GM12878 (cell line): ENCODE measurements at regions not wholly inside any gene's neighbourhood (a gene's known extent, or its start where the extent isn't known, plus 50 kb on each side); places are given as distances from the start of the nearest gene placed in this dataset.
"Not testable (repeated sequence)": the region's sequence is repeated elsewhere in the genome, so short reads cannot be mapped to it uniquely, and the experiment has no call there.

Experiments used
- ATAC-seq: fragments of 200-7000 bp; cut with Tn5 transposase; 3 replicates; pipeline ENCODE4 v1.9.1; 2020; ENCODE audit warnings: mild to moderate bottlenecking, moderate library complexity
- BruUV-seq: library from RNA; stranded (reverse); fragments of 400-500 nt; replicated peaks from 2 replicates; lab custom pipeline; 2021; lab: Mats Ljungman, UMichigan
- CTCF ChIA-PET: fragments of 300-600 bp; sonication (Branson Sonifier 250); formaldehyde crosslinking; extraction: SDS; loops from one replicate; lab custom pipeline; 2021; ENCODE audit warnings: inconsistent platforms; lab: Yijun Ruan, JAX
- POLR2A ChIA-PET: fragments of 350-600 bp; formaldehyde crosslinking; extraction: SDS; loops from one replicate; lab custom pipeline; 2021; ENCODE audit warnings: inconsistent platforms; lab: Charles Lee
- RAD21 ChIA-PET: fragments of 300-600 bp; sonication (Branson Sonifier 250); formaldehyde crosslinking; loops from one replicate; lab custom pipeline; 2023; ENCODE audit warnings: antibody characterized with exemption; ENCODE audit not compliant: unreplicated experiment; lab: Charles Lee
- SMC1A ChIA-PET: fragments of 300-600 bp; sonication (Branson Sonifier 250); formaldehyde crosslinking; loops from one replicate; lab custom pipeline; 2023; ENCODE audit not compliant: unreplicated experiment, uncharacterized antibody; lab: Charles Lee
- DNase-seq: peaks from one replicate; pipeline ENCODE4 v3.0.0-alpha.2; 2011; ENCODE audit warnings: low read depth, low spot score
- FAIRE-seq: peaks from 3 replicates; lab custom pipeline; 2011; peaks lifted over from hg19 to GRCh38; lab: Jason Lieb, UNC
- H2AFZ ChIP-seq: 2 replicates; pipeline ENCODE4 v1.6.0; 2011; ENCODE audit warnings: low read depth, low read length, control low read depth; ENCODE audit not compliant: control insufficient read depth
- H3K27ac ChIP-seq: 2 replicates; pipeline ENCODE4 v1.5.1; 2011; ENCODE audit warnings: control low read depth; ENCODE audit not compliant: control insufficient read depth, insufficient read depth
- H3K27me3 ChIP-seq, 2 experiments: replicated peaks in 1 of 2; 2 replicates each; pipeline versions ENCODE4 v1.6.0 to v1.6.1; 2011; ENCODE audit warnings: low read length in 1 of 2; ENCODE audit not compliant: control insufficient read depth in 2 of 2, insufficient read depth in 2 of 2
- H3K36me3 ChIP-seq, 2 experiments: 2 replicates each; pipeline ENCODE4 v1.5.1; 2011; ENCODE audit warnings: low read length in 1 of 2; ENCODE audit not compliant: control insufficient read depth in 2 of 2, insufficient read depth in 2 of 2
- H3K4me1 ChIP-seq: 2 replicates; pipeline ENCODE4 v1.6.1; 2011; ENCODE audit warnings: mild to moderate bottlenecking, low read length, moderate library complexity, mixed read lengths; ENCODE audit not compliant: control insufficient read depth, insufficient read depth
- H3K4me2 ChIP-seq: 2 replicates; pipeline ENCODE4 v1.6.0; 2011; ENCODE audit warnings: control low read depth; ENCODE audit not compliant: control insufficient read depth, insufficient read depth
- H3K4me3 ChIP-seq: fragments of 200-600 bp; sonication (generic); 2 replicates; pipeline ENCODE4 v1.5.1; 2016
- H3K79me2 ChIP-seq: 2 replicates; pipeline ENCODE4 v1.6.0; 2011; ENCODE audit warnings: low read length; ENCODE audit not compliant: control insufficient read depth, insufficient read depth
- H3K9ac ChIP-seq: 2 replicates; pipeline ENCODE4 v1.8.0; 2011; ENCODE audit warnings: low read length, control low read depth, mixed read lengths; ENCODE audit not compliant: control insufficient read depth, insufficient read depth
- H3K9me3 ChIP-seq: replicated peaks from 3 replicates; pipeline ENCODE4 v1.5.1; 2011; ENCODE audit warnings: mild to moderate bottlenecking, low read length; ENCODE audit not compliant: control insufficient read depth, insufficient read depth
- H4K20me1 ChIP-seq: 2 replicates; pipeline ENCODE4 v1.6.0; 2011; ENCODE audit not compliant: control insufficient read depth, insufficient read depth
- BRCA1 ChIP-seq: IDR thresholded peaks from 2 replicates; pipeline ENCODE4 v1.6.1; 2011; ENCODE audit warnings: low read depth, low read length, improper control_type of control experiment
- NFXL1 ChIP-seq: fragments of 450-650 bp; IDR thresholded peaks from 2 replicates; pipeline ENCODE4 v1.6.1; 2017; ENCODE audit warnings: antibody characterized with exemption, mild to moderate bottlenecking, borderline replicate concordance
- WGBS: methylation state at CpG from one replicate; pipeline ENCODE4 v1.1.6; 2016; ENCODE audit warnings: low lambda C conversion rate; ENCODE audit not compliant: insufficient replicate concordance, insufficient coverage; ENCODE audit errors: missing lambda C conversion rate; 5-methylcytosine and 5-hydroxymethylcytosine counted together
- in situ Hi-C: fragments of 300-500 bp; cut with MboI; formaldehyde crosslinking; loops from 9 replicates; pipeline ENCODE4 v1.14.3; 2018; ENCODE audit warnings: mixed read lengths
- intact Hi-C: fragments of 100-400 bp; cut with micrococcal nuclease; formaldehyde crosslinking; loops from one replicate; pipeline ENCODE4 v1.14.2; 2022; ENCODE audit not compliant: unreplicated experiment
- TF ChIP-seq, protein P1 (sequence below): fragments of 450-650 bp; formaldehyde crosslinking; IDR thresholded peaks from 2 replicates; pipeline ENCODE4 v1.5.0; 2022; ENCODE audit warnings: mild to moderate bottlenecking, missing genetic modification characterization
- TF ChIP-seq, protein P2 (sequence below): fragments of 450-650 bp; IDR thresholded peaks from 2 replicates; pipeline ENCODE4 v1.6.1; 2016; ENCODE audit warnings: mild to moderate bottlenecking, moderate library complexity, borderline replicate concordance
- TF ChIP-seq, protein P3 (sequence below): fragments of 450-650 bp; IDR thresholded peaks from 2 replicates; pipeline ENCODE4 v1.6.1; 2017; ENCODE audit warnings: low read depth, mild to moderate bottlenecking, moderate library complexity
- TF ChIP-seq, protein P4 (sequence below): IDR thresholded peaks from 2 replicates; pipeline ENCODE4 v1.6.1; 2012; ENCODE audit warnings: low read depth, low read length, improper control_type of control experiment

DNA sequence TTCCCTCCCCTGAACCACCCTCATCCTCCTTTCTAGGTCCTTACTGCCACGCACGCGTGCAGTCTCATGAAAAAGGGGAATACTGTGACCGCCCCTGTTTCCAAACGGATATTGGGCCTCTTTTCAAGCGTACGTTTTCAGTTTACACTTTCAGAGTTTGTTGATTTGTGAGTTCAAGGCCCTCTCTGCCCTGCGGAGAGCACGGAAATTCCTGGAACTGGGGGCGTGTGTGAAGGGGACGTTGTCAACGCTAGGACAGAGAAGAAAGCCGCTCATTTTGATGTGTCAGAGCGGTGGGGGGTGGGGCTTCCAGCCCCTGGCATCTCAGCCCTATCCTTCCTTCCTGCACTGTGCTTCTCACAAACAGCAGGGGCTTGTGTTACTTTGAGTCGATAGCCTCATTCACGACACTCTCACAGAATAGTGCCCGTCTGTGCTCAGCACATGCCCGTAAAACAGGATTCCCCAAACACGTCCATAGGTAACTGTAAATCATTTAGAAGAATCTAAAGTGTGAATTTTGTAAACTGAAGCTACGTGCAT lies 137.6 kb upstream of the PEG3 start (continued):
- TF ChIP-seq, protein P1, sequence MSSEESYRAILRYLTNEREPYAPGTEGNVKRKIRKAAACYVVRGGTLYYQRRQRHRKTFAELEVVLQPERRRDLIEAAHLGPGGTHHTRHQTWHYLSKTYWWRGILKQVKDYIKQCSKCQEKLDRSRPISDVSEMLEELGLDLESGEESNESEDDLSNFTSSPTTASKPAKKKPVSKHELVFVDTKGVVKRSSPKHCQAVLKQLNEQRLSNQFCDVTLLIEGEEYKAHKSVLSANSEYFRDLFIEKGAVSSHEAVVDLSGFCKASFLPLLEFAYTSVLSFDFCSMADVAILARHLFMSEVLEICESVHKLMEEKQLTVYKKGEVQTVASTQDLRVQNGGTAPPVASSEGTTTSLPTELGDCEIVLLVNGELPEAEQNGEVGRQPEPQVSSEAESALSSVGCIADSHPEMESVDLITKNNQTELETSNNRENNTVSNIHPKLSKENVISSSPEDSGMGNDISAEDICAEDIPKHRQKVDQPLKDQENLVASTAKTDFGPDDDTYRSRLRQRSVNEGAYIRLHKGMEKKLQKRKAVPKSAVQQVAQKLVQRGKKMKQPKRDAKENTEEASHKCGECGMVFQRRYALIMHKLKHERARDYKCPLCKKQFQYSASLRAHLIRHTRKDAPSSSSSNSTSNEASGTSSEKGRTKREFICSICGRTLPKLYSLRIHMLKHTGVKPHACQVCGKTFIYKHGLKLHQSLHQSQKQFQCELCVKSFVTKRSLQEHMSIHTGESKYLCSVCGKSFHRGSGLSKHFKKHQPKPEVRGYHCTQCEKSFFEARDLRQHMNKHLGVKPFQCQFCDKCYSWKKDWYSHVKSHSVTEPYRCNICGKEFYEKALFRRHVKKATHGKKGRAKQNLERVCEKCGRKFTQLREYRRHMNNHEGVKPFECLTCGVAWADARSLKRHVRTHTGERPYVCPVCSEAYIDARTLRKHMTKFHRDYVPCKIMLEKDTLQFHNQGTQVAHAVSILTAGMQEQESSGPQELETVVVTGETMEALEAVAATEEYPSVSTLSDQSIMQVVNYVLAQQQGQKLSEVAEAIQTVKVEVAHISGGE, result no peak
- TF ChIP-seq NFXL1 (no peak), BRCA1 (no peak)
- TF ChIP-seq, protein P2, sequence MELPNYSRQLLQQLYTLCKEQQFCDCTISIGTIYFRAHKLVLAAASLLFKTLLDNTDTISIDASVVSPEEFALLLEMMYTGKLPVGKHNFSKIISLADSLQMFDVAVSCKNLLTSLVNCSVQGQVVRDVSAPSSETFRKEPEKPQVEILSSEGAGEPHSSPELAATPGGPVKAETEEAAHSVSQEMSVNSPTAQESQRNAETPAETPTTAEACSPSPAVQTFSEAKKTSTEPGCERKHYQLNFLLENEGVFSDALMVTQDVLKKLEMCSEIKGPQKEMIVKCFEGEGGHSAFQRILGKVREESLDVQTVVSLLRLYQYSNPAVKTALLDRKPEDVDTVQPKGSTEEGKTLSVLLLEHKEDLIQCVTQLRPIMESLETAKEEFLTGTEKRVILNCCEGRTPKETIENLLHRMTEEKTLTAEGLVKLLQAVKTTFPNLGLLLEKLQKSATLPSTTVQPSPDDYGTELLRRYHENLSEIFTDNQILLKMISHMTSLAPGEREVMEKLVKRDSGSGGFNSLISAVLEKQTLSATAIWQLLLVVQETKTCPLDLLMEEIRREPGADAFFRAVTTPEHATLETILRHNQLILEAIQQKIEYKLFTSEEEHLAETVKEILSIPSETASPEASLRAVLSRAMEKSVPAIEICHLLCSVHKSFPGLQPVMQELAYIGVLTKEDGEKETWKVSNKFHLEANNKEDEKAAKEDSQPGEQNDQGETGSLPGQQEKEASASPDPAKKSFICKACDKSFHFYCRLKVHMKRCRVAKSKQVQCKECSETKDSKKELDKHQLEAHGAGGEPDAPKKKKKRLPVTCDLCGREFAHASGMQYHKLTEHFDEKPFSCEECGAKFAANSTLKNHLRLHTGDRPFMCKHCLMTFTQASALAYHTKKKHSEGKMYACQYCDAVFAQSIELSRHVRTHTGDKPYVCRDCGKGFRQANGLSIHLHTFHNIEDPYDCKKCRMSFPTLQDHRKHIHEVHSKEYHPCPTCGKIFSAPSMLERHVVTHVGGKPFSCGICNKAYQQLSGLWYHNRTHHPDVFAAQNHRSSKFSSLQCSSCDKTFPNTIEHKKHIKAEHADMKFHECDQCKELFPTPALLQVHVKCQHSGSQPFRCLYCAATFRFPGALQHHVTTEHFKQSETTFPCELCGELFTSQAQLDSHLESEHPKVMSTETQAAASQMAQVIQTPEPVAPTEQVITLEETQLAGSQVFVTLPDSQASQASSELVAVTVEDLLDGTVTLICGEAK, result no peak
- TF ChIP-seq, protein P3, sequence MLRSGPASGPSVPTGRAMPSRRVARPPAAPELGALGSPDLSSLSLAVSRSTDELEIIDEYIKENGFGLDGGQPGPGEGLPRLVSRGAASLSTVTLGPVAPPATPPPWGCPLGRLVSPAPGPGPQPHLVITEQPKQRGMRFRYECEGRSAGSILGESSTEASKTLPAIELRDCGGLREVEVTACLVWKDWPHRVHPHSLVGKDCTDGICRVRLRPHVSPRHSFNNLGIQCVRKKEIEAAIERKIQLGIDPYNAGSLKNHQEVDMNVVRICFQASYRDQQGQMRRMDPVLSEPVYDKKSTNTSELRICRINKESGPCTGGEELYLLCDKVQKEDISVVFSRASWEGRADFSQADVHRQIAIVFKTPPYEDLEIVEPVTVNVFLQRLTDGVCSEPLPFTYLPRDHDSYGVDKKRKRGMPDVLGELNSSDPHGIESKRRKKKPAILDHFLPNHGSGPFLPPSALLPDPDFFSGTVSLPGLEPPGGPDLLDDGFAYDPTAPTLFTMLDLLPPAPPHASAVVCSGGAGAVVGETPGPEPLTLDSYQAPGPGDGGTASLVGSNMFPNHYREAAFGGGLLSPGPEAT, result no peak
- TF ChIP-seq, protein P4, sequence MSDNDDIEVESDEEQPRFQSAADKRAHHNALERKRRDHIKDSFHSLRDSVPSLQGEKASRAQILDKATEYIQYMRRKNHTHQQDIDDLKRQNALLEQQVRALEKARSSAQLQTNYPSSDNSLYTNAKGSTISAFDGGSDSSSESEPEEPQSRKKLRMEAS, result no peak

DNA sequence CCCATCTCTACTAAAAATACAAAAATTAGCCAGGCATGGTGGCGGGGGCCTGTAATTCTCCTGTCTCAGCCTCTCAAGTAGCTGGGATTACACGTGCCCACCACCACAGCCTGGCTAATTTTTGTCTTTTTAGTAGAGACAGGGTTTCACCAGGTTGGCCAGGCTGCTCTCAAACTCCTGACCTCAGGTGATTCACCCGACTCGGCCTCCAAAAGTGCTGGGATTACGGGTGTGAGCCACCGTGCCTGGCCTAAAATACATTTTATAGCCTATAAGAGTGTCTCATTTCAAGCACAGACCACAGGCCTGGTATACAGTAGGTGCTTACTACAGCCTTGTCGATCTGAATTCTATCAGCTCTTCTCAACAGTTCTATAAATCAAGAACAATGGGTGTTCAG lies 139.5 kb upstream of the USP29 start:
- POLR2A ChIA-PET, H3K9me3 ChIP-seq, H3K4me1 ChIP-seq, DNase-seq, BruUV-seq, H4K20me1 ChIP-seq, CTCF ChIA-PET, H3K79me2 ChIP-seq, RAD21 ChIA-PET, H3K4me3 ChIP-seq, ATAC-seq, FAIRE-seq, H3K4me2 ChIP-seq, H2AFZ ChIP-seq, H3K36me3 ChIP-seq, SMC1A ChIA-PET, intact Hi-C loops, H3K27ac ChIP-seq, H3K27me3 ChIP-seq, in situ Hi-C loops, H3K9ac ChIP-seq: not testable (repeated sequence)
- 54% methylated on average over 7 of the region's 7 CpGs for WGBS
